Stimulated activated naive B cell treated with anti-CD40 and anti-IgM and Interleukin-4, amounts not matched to agents 10 μg/mL and 1 μg/mL and 100 μg/mL, for 72 hours (primary cell): ENCODE measurements at regions not wholly inside any gene's neighbourhood (a gene's known extent, or its start where the extent isn't known, plus 50 kb on each side); places are given as distances from the start of the nearest gene placed in this dataset.
A peak's percentile ranks its signal among the peaks of the same experiment; 100 is the strongest.

Experiments used
- ATAC-seq, 2 donors: fragments of 150-1000 bp; cut with Tn5 transposase; replicated peaks; 2 replicates each; pipeline ENCODE4 v1.10.0; 2021; ENCODE audit warnings: moderate library complexity in 1 of 2
- DNase-seq: peaks from one replicate; pipeline ENCODE4 v3.0.0; 2021
- H3K27ac Mint-ChIP-seq: one replicate; pipeline ENCODE4 v1.8.0; 2022; ENCODE audit warnings: mild to moderate bottlenecking, mixed read lengths
- H3K27me3 Mint-ChIP-seq, 2 donors: one replicate each; pipeline ENCODE4 v1.8.0; 2022; ENCODE audit warnings: mixed read lengths in 2 of 2
- H3K36me3 Mint-ChIP-seq, 2 donors: one replicate each; pipeline ENCODE4 v1.8.0; 2022; ENCODE audit warnings: mixed read lengths in 2 of 2, mild to moderate bottlenecking in 1 of 2
- H3K4me1 Mint-ChIP-seq, 2 donors: one replicate each; pipeline ENCODE4 v1.8.0; 2022; ENCODE audit warnings: mixed read lengths in 2 of 2, mild to moderate bottlenecking in 1 of 2
- H3K4me3 Mint-ChIP-seq, 2 donors: one replicate each; pipeline ENCODE4 v1.8.0; 2022; ENCODE audit warnings: mild to moderate bottlenecking in 2 of 2, mixed read lengths in 2 of 2, moderate library complexity in 1 of 2
- H3K9me3 Mint-ChIP-seq, 2 donors: one replicate each; pipeline ENCODE4 v1.8.0; 2022; ENCODE audit warnings: mixed read lengths in 2 of 2, mild to moderate bottlenecking in 1 of 2

DNA sequence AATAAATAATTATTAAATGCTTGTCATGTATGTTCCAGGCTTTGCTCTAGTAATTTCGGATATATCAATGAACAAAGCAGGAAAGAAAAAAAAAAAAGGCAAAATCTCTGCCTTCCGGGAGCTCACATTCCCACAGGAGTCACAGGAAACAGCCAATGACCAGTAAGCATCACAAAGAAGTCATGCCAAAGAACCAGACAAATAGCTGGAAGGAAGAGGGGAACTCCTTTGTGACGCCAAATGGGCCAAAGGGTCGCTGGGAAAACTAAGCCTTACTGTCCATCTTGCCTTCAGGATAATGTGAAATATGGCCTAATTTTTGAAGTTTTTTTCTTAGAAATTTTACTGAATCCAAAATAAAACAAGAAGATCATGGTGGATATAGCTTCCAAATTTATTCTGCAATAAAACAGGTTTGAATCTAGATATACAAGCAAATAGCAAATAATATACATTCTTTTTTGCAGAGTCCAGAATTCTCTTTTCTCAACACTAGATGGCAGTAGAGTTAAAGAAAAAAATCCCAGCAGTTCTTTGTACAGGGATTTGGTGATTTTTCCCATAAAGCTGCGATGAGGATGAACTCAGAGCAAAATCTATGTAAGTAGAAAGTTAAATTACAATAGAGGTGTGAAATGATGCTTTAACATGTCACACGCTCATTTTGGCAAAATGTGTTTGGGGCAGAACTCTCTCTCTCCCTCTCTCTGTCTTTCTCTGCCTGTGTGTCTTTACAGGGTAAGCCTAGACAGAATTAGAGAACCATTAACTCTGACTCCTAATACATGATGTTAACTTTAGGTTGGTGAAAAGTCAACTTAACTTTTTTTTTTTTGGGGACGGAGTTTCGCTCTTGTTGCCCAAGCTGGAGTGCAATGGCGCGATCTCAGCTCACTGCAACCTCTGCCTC lies 60.0 kb upstream of the TUT7 start:
- ATAC-seq, result peak in 1 of 2 donors; percentile 34
- H3K27me3 Mint-ChIP-seq, result peaks cover 7 to 16% of the 10 kb centered on the region in 2 donors
- no peak overlapping the region for H3K4me3 Mint-ChIP-seq
- peaks cover 0 to 2% of the 10 kb centered on the region in 2 donors for H3K9me3 Mint-ChIP-seq
- H3K36me3 Mint-ChIP-seq, result no peaks in the 10 kb centered on the region
- H3K27ac Mint-ChIP-seq, result no peak overlapping the region
- no peaks in the 10 kb centered on the region for H3K4me1 Mint-ChIP-seq
- no peak for DNase-seq

DNA sequence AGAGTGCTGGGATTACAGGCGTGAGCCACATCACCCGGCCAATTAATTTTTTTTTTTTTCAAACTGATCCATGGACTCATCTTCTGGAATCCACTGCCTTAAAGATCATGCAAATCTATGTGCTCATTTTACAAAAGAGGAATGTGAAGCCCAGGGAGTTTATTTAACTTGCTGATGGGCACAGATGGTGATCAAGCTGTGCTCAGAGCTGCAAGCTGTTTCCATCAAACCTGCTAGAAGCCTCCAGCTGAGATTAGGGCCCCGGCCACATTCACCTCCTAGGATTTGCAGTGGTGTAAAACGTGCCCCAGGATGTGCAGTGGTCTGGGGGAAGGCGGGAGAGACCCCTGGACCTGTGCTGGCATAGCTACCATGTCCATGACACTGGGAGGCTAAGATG lies 56.1 kb upstream of the TUT7 start:
- H3K9me3 Mint-ChIP-seq, result peaks cover 0 to 2% of the 10 kb centered on the region in 2 donors
- no peak for ATAC-seq
- peaks cover 0 to 5% of the 10 kb centered on the region in 2 donors for H3K4me1 Mint-ChIP-seq
- H3K27ac Mint-ChIP-seq, result no peak overlapping the region
- H3K27me3 Mint-ChIP-seq, result peaks cover 15 to 19% of the 10 kb centered on the region in 2 donors
- no peaks in the 10 kb centered on the region for H3K36me3 Mint-ChIP-seq
- no peak overlapping the region for H3K4me3 Mint-ChIP-seq
- no peak for DNase-seq

DNA sequence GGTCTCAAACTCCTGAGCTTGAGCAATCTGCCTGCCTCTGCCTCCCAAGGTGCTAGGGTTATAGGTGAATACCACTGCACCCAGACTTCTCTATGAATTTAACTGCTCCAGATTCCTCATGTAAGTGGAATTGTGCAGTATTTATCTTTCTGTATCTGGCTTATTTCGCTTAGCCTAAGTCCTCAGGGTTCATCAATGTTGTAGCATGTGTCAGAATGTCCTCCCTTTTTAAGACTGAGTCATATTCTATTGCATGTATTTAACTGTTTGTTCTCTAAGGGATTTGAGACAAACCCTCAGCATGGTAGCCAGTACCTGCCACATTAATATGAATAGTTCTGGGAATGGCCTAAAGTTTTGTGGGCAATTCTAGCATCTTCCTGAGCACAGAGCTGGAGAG lies 53.9 kb upstream of the TUT7 start:
- ATAC-seq (no peak), DNase-seq (no peak)
- Mint-ChIP-seq H3K4me3 (no peak overlapping the region), H3K9me3 (peaks cover 0 to 2% of the 10 kb centered on the region in 2 donors), H3K36me3 (no peaks in the 10 kb centered on the region), H3K27ac (no peak overlapping the region), H3K4me1 (peaks cover 0 to 5% of the 10 kb centered on the region in 2 donors), H3K27me3 (peaks cover 19 to 27% of the 10 kb centered on the region in 2 donors)

GRCh38 chr9:86407022-86407421 lies 52.8 kb upstream of the TUT7 start:
- Mint-ChIP-seq H3K27me3 (peaks cover 19 to 27% of the 10 kb centered on the region in 2 donors), H3K36me3 (no peaks in the 10 kb centered on the region), H3K4me3 (no peak overlapping the region), H3K27ac (no peak overlapping the region), H3K9me3 (no peaks in the 10 kb centered on the region), H3K4me1 (peaks cover 0 to 5% of the 10 kb centered on the region in 2 donors)
- ATAC-seq (no peak), DNase-seq (no peak)

DNA sequence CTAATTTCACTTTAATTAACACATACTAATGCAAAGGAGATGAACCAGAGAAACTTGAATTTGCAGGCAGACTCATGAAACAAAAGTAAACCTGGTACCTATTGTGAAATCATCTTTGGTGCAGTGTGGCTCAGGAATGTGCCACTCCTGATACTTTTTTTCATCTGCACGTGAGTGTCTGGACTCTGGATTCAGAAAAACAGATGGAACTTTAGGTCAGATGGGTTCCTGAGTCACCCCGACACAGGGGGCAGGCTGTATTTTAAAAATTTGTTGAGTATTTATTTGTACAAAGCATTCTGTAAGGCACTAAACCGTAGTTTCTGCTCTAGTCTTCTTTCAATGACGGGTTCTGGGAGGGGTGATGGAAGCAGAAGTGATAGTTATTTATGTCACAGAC lies 52.2 kb upstream of the TUT7 start:
- H3K9me3 Mint-ChIP-seq, result no peaks in the 10 kb centered on the region
- peaks cover 17 to 26% of the 10 kb centered on the region in 2 donors for H3K27me3 Mint-ChIP-seq
- no peak overlapping the region for H3K4me3 Mint-ChIP-seq
- no peak for DNase-seq
- no peaks in the 10 kb centered on the region for H3K36me3 Mint-ChIP-seq
- no peak overlapping the region for H3K27ac Mint-ChIP-seq
- H3K4me1 Mint-ChIP-seq, result peaks cover 0 to 5% of the 10 kb centered on the region in 2 donors
- no peak for ATAC-seq

DNA sequence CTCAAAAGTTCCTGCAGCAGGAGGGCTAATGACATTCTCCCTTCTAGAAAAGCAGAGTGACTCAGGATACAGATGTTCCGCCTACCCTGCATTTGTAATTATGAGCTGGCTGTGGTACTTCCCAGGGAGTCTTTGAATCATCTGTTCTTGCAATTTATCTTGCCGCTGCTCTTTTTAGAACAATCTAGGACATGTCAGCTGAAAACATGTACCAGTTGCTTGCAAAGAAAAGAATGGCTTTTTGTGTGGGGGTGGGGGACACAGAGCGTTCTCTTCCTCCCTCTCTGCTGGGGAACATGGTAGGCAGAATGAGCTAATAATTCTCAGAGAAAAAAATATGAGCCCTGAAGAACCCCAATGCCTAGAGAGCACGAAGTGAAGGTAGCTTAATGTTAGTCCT lies 51.7 kb upstream of the TUT7 start:
- no peak overlapping the region for H3K27ac Mint-ChIP-seq
- peaks cover 17 to 26% of the 10 kb centered on the region in 2 donors for H3K27me3 Mint-ChIP-seq
- no peak overlapping the region for H3K4me3 Mint-ChIP-seq
- no peaks in the 10 kb centered on the region for H3K9me3 Mint-ChIP-seq
- no peak for ATAC-seq
- no peaks in the 10 kb centered on the region for H3K36me3 Mint-ChIP-seq
- peaks cover 0 to 5% of the 10 kb centered on the region in 2 donors for H3K4me1 Mint-ChIP-seq
- no peak for DNase-seq

DNA sequence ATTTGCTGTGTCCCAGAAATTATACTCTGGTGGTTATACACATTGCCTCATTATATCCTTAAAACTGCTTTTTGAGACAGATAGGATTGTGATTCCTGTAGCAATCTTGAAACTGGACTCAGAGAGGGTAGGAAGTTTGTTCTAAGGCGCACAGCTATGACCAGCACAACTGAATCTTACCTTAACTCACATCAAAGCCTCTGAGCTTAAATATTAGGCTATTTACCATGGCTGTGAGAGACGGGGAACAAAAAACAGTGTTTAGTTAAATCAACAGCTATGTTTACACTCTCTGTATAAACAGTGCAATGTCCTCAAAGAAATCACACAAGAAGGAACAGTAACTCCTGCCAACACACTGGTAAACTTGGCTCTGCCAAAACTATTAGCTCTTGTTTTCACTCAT lies 50.9 kb upstream of the TUT7 start:
- H3K27me3 Mint-ChIP-seq, result peaks cover 17 to 26% of the 10 kb centered on the region in 2 donors
- DNase-seq (no peak), ATAC-seq (no peak)
- H3K9me3 Mint-ChIP-seq, result no peaks in the 10 kb centered on the region
- no peak overlapping the region for H3K4me3 Mint-ChIP-seq
- H3K4me1 Mint-ChIP-seq, result peaks cover 0 to 5% of the 10 kb centered on the region in 2 donors
- H3K27ac Mint-ChIP-seq, result no peak overlapping the region
- no peaks in the 10 kb centered on the region for H3K36me3 Mint-ChIP-seq
